ENCODE measurements at regions not wholly inside any gene's neighbourhood (a gene's known extent, or its start where the extent isn't known, plus 50 kb on each side); places are given as distances from the start of the nearest gene placed in this dataset.

DNA sequence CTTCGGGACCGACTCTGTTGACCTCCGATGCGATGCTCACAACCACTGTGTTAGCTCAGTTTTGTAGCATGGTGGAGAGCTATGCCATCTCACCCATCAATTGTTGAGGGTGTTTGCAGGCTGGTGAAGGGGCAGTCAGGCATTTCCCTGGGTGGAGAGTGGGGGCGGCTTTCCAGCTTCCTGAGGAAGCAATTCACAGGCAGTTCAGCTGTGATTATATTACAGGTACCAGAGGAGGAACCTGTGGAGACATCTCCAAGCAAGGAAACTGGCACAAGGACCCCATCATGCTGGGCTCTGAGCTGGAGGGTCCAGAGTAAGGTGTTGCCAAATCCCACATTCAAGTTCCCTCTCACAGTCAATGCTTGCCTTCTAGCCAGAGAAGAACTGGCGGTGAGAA, 166.0 kb upstream of the ZNF536 start:
- TF ChIP-seq, protein P1, sequence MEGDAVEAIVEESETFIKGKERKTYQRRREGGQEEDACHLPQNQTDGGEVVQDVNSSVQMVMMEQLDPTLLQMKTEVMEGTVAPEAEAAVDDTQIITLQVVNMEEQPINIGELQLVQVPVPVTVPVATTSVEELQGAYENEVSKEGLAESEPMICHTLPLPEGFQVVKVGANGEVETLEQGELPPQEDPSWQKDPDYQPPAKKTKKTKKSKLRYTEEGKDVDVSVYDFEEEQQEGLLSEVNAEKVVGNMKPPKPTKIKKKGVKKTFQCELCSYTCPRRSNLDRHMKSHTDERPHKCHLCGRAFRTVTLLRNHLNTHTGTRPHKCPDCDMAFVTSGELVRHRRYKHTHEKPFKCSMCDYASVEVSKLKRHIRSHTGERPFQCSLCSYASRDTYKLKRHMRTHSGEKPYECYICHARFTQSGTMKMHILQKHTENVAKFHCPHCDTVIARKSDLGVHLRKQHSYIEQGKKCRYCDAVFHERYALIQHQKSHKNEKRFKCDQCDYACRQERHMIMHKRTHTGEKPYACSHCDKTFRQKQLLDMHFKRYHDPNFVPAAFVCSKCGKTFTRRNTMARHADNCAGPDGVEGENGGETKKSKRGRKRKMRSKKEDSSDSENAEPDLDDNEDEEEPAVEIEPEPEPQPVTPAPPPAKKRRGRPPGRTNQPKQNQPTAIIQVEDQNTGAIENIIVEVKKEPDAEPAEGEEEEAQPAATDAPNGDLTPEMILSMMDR (IDR thresholded peaks at IDR 0.05), result no peak
- TF ChIP-seq, protein P2, sequence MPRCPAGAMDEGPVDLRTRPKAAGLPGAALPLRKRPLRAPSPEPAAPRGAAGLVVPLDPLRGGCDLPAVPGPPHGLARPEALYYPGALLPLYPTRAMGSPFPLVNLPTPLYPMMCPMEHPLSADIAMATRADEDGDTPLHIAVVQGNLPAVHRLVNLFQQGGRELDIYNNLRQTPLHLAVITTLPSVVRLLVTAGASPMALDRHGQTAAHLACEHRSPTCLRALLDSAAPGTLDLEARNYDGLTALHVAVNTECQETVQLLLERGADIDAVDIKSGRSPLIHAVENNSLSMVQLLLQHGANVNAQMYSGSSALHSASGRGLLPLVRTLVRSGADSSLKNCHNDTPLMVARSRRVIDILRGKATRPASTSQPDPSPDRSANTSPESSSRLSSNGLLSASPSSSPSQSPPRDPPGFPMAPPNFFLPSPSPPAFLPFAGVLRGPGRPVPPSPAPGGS (IDR thresholded peaks at IDR 0.05), result no peak
- TF ChIP-seq CHD2 (IDR thresholded peaks at IDR 0.05; ENCODE audit: low read length, partially characterized antibody) (no peak), POLR2AphosphoS2 (conservative IDR thresholded peaks at IDR 0.05; ENCODE audit: low read length) (no peak)

Data from A549 (cell line).